Panc1 (cell line): ENCODE measurements at regions not wholly inside any gene's neighbourhood (a gene's known extent, or its start where the extent isn't known, plus 50 kb on each side); places are given as distances from the start of the nearest gene placed in this dataset.
"Not testable (repeated sequence)": the region's sequence is repeated elsewhere in the genome, so short reads cannot be mapped to it uniquely, and the experiment has no call there.

Experiments
- ATAC-seq: fragments of 200-7000 bp; cut with Tn5 transposase; 2 replicates; pipeline ENCODE4 v1.9.1; 2020; ENCODE audit warnings: mild to moderate bottlenecking, moderate library complexity
- BruUV-seq: library from RNA; stranded (reverse); fragments of 400-500 nt; replicated peaks from 2 replicates; lab custom pipeline; 2021; lab: Mats Ljungman, UMichigan
- CTCF ChIA-PET: fragments of 300-600 bp; sonication (Branson Sonifier 250); formaldehyde crosslinking; loops from one replicate; lab custom pipeline; 2022; ENCODE audit warnings: antibody characterized with exemption; lab: Charles Lee
- POLR2A ChIA-PET: fragments of 300-600 bp; sonication (Branson Sonifier 250); formaldehyde crosslinking; loops from one replicate; lab custom pipeline; 2022; ENCODE audit warnings: antibody characterized with exemption; lab: Charles Lee
- DNase-seq: peaks from one replicate; pipeline ENCODE4 v3.0.0-alpha.2; 2010; ENCODE audit warnings: low read depth, low spot score
- H3K27ac ChIP-seq: 2 replicates; pipeline ENCODE4 v1.5.1; 2011; ENCODE audit warnings: mild to moderate bottlenecking, low read length, inconsistent platforms
- H3K27me3 ChIP-seq: fragments of 200-500 bp; sonication (Bioruptor generic); 2 replicates; pipeline ENCODE4 v1.6.0; 2014; ENCODE audit warnings: low read length, inconsistent platforms; ENCODE audit not compliant: control insufficient read depth, insufficient read depth
- H3K36me3 ChIP-seq: fragments of 200-500 bp; sonication (Bioruptor generic); 2 replicates; pipeline ENCODE4 v1.5.1; 2014; ENCODE audit warnings: inconsistent platforms, mild to moderate bottlenecking, low read length, moderate library complexity; ENCODE audit not compliant: control insufficient read depth, insufficient read depth
- H3K4me1 ChIP-seq: 2 replicates; pipeline ENCODE4 v1.5.1; 2011; ENCODE audit warnings: inconsistent platforms, mild to moderate bottlenecking, low read length, moderate library complexity; ENCODE audit not compliant: control insufficient read depth, insufficient read depth
- H3K4me3 ChIP-seq, 2 experiments: 2 replicates each; pipeline ENCODE4 v1.5.1; 2011 to 2012; ENCODE audit warnings: low read depth in 2 of 2, low read length in 2 of 2, mild to moderate bottlenecking in 2 of 2, inconsistent platforms in 1 of 2, moderate library complexity in 1 of 2
- H3K9me3 ChIP-seq: fragments of 200-500 bp; sonication (Bioruptor generic); 2 replicates; pipeline ENCODE4 v1.5.1; 2014; ENCODE audit warnings: low read depth, mild to moderate bottlenecking, inconsistent platforms, low read length, moderate library complexity; ENCODE audit not compliant: control insufficient read depth, insufficient read depth
- CTCF ChIP-seq: fragments of 450-650 bp; IDR thresholded peaks from 2 replicates; pipeline ENCODE4 v1.5.1; 2017; ENCODE audit warnings: mild to moderate bottlenecking
- POLR2AphosphoS5 ChIP-seq: IDR thresholded peaks from 2 replicates; pipeline ENCODE4 v1.6.1; 2012; ENCODE audit warnings: mild to moderate bottlenecking, low read depth, low read length, moderate library complexity
- REST ChIP-seq, 2 experiments: IDR thresholded peaks; 2 replicates each; pipeline ENCODE4 v1.6.1; 2011 to 2012; ENCODE audit warnings: low read depth in 2 of 2, control low read depth in 1 of 2, low read length in 1 of 2, mild to moderate bottlenecking in 1 of 2, moderate library complexity in 1 of 2; ENCODE audit not compliant: insufficient read depth in 1 of 2
- SIN3A ChIP-seq: IDR thresholded peaks from 2 replicates; pipeline ENCODE4 v1.6.1; 2012; ENCODE audit warnings: low read depth, mild to moderate bottlenecking, low read length, moderate library complexity, borderline replicate concordance; ENCODE audit not compliant: insufficient read depth
- TCF7L2 ChIP-seq: IDR thresholded peaks from 2 replicates; pipeline ENCODE4 v1.6.1; 2011; ENCODE audit warnings: mild to moderate bottlenecking, low read depth, low read length, inconsistent platforms
- in situ Hi-C: cut with HindIII; loops from 2 replicates; pipeline ENCODE4 v1.10.0; 2016; ENCODE audit warnings: low sequenced_read_pairs, low pct_unique_long_range_greater_than_20kb
- intact Hi-C: fragments of 100-400 bp; cut with micrococcal nuclease; formaldehyde crosslinking; loops from one replicate; pipeline ENCODE4 v1.10.0; 2022; ENCODE audit not compliant: unreplicated experiment

GRCh38 chr6:134575221-134575620, 257.3 kb upstream of the SGK1 start:
- ChIA-PET POLR2A (no interaction called here), CTCF (no interaction called here)
- H3K27me3 ChIP-seq, result no peaks in the 10 kb centered on the region
- H3K9me3 ChIP-seq, result no peaks in the 10 kb centered on the region
- ATAC-seq, result no peak
- in situ Hi-C loops, result no loop called here
- no peak overlapping the region for H3K27ac ChIP-seq
- no peak overlapping the region for H3K4me3 ChIP-seq
- no peaks in the 10 kb centered on the region for H3K4me1 ChIP-seq
- no peaks in the 10 kb centered on the region for H3K36me3 ChIP-seq
- BruUV-seq, result no TSS peak
- intact Hi-C loops, result no loop called here
- DNase-seq, result no peak
- TF ChIP-seq TCF7L2 (no peak), CTCF (no peak), SIN3A (no peak), POLR2AphosphoS5 (no peak), REST (IDR thresholded peaks at IDR 0.05; ENCODE audit: insufficient read depth in 1 of 2, low read depth in 2 of 2, low read length in 1 of 2) (no peak)

GRCh38 chr6:134574491-134574890, 256.6 kb upstream of the SGK1 start:
- CTCF ChIA-PET, result no interaction called here
- no peak overlapping the region for H3K4me3 ChIP-seq
- no peaks in the 10 kb centered on the region for H3K4me1 ChIP-seq
- no peaks in the 10 kb centered on the region for H3K36me3 ChIP-seq
- no peaks in the 10 kb centered on the region for H3K27me3 ChIP-seq
- TF ChIP-seq SIN3A, result no peak
- TF ChIP-seq POLR2AphosphoS5, result no peak
- no peak for TF ChIP-seq REST (IDR thresholded peaks at IDR 0.05; ENCODE audit: insufficient read depth in 1 of 2, low read depth in 2 of 2, low read length in 1 of 2)
- no peak for TF ChIP-seq CTCF
- TF ChIP-seq TCF7L2, result no peak
- H3K27ac ChIP-seq, result no peak overlapping the region
- no peaks in the 10 kb centered on the region for H3K9me3 ChIP-seq
- in situ Hi-C loops, result no loop called here
- ATAC-seq, result no peak
- POLR2A ChIA-PET, result interaction anchor here (0.6 kb wide), 1 partner anchor 15 kb away, joined by 7 read pairs; no protein-coding TSS in a partner anchor
- BruUV-seq, result no TSS peak
- intact Hi-C loops, result no loop called here
- no peak for DNase-seq

GRCh38 chr6:134569996-134570395, 252.1 kb upstream of the SGK1 start:
- H3K4me1 ChIP-seq, H3K27ac ChIP-seq, intact Hi-C loops, H3K27me3 ChIP-seq, BruUV-seq, DNase-seq, POLR2A ChIA-PET, H3K9me3 ChIP-seq, H3K4me3 ChIP-seq, in situ Hi-C loops, ATAC-seq, H3K36me3 ChIP-seq, CTCF ChIA-PET: not testable (repeated sequence)
